ENCODE measurements at regions not wholly inside any gene's neighbourhood (a gene's known extent, or its start where the extent isn't known, plus 50 kb on each side); places are given as distances from the start of the nearest gene placed in this dataset.

- H3K9me3 ChIP-seq (ENCODE audit: insufficient read depth, low read length), result no peaks in the 10 kb centered on the region
- H3K4me3 ChIP-seq (ENCODE audit: low read length), result no peak overlapping the region
- no peak overlapping the region for H3K9ac ChIP-seq (ENCODE audit: low read length)
- no peak overlapping the region for H3K27ac ChIP-seq (ENCODE audit: low read length)
- no peak overlapping the region for H2AFZ ChIP-seq (ENCODE audit: low read depth, low read length)
- H4K20me1 ChIP-seq (ENCODE audit: insufficient read depth, low read length), result no peaks in the 10 kb centered on the region
- no peaks in the 10 kb centered on the region for H3K79me2 ChIP-seq (ENCODE audit: low read length)
- TF ChIP-seq, protein P1, sequence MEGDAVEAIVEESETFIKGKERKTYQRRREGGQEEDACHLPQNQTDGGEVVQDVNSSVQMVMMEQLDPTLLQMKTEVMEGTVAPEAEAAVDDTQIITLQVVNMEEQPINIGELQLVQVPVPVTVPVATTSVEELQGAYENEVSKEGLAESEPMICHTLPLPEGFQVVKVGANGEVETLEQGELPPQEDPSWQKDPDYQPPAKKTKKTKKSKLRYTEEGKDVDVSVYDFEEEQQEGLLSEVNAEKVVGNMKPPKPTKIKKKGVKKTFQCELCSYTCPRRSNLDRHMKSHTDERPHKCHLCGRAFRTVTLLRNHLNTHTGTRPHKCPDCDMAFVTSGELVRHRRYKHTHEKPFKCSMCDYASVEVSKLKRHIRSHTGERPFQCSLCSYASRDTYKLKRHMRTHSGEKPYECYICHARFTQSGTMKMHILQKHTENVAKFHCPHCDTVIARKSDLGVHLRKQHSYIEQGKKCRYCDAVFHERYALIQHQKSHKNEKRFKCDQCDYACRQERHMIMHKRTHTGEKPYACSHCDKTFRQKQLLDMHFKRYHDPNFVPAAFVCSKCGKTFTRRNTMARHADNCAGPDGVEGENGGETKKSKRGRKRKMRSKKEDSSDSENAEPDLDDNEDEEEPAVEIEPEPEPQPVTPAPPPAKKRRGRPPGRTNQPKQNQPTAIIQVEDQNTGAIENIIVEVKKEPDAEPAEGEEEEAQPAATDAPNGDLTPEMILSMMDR (IDR thresholded peaks at IDR 0.05; ENCODE audit: low read depth, low read length), result no peak
- TF ChIP-seq EZH2phosphoT487 (IDR thresholded peaks at IDR 0.05; ENCODE audit: low read depth), result no peak
- H3K4me2 ChIP-seq (ENCODE audit: low read length), result no peak overlapping the region
- H3K36me3 ChIP-seq (replicated peaks; ENCODE audit: low read depth, low read length), result no peaks in the 10 kb centered on the region
- H3K27me3 ChIP-seq (ENCODE audit: low read depth, low read length), result no peaks in the 10 kb centered on the region
- H3K4me1 ChIP-seq (ENCODE audit: low read length), result peaks cover 9% of the 10 kb centered on the region; the same call in 1 of the 2 replicates
These were observed 1092.3 kb upstream of the NXPH2 start for GRCh38 chr2:139872503-139872902.

- Histone ChIP-seq H3K27ac (ENCODE audit: low read length) (no peak overlapping the region), H3K4me2 (ENCODE audit: low read length) (no peak overlapping the region), H3K9me3 (ENCODE audit: insufficient read depth, low read length) (no peaks in the 10 kb centered on the region), H2AFZ (ENCODE audit: low read depth, low read length) (no peak overlapping the region), H3K79me2 (ENCODE audit: low read length) (no peaks in the 10 kb centered on the region), H3K9ac (ENCODE audit: low read length) (no peak overlapping the region), H4K20me1 (ENCODE audit: insufficient read depth, low read length) (no peaks in the 10 kb centered on the region), H3K36me3 (replicated peaks; ENCODE audit: low read depth, low read length) (no peaks in the 10 kb centered on the region), H3K4me3 (ENCODE audit: low read length) (no peak overlapping the region), H3K27me3 (ENCODE audit: low read depth, low read length) (no peaks in the 10 kb centered on the region), H3K4me1 (ENCODE audit: low read length) (peaks cover 9% of the 10 kb centered on the region; the same call in 1 of the 2 replicates)
- TF ChIP-seq EZH2phosphoT487 (IDR thresholded peaks at IDR 0.05; ENCODE audit: low read depth), result no peak
- TF ChIP-seq, protein P1 (IDR thresholded peaks at IDR 0.05; ENCODE audit: low read depth, low read length), result no peak
These were observed 1091.8 kb upstream of the NXPH2 start for GRCh38 chr2:139872032-139872431.

DNA sequence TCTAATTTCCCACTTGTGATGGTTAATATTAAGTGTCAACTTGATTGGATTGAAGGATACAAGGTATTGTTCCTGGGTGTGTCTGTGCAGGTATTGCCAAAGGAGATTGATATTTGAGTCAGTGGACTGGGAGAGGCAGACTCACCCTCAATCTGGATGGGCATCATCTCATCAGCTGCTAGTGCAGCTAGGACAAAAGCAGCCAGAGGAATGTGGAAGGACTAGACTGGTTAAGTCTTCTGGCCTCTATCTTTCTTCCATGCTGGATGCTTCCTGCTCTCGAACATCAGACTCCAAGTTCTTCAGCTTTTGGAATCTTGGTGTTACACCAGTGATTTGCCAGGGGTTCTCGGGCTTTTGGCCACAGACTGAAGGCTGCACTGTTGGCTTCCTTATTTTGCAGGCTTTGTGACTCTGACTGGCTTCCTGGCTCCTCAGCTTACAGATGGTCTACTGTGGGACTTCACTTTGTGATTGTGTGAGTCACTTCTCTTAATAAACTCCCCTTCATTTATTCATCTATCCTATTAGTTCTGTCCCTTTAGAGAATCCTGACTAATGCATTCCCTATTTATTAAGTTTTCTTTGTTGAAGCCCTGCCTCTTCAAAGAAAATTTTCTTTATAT is 1087.5 kb upstream of the NXPH2 start:
- no peaks in the 10 kb centered on the region for H3K27me3 ChIP-seq (ENCODE audit: low read depth, low read length)
- no peaks in the 10 kb centered on the region for H3K9me3 ChIP-seq (ENCODE audit: insufficient read depth, low read length)
- H3K4me2 ChIP-seq (ENCODE audit: low read length), result no peak overlapping the region
- no peaks in the 10 kb centered on the region for H3K36me3 ChIP-seq (replicated peaks; ENCODE audit: low read depth, low read length)
- peak overlapping the region; percentile 27; the same call in 1 of the 2 replicates for H2AFZ ChIP-seq (ENCODE audit: low read depth, low read length)
- no peak overlapping the region for H3K9ac ChIP-seq (ENCODE audit: low read length)
- H3K4me3 ChIP-seq (ENCODE audit: low read length), result no peak overlapping the region
- no peak overlapping the region for H3K27ac ChIP-seq (ENCODE audit: low read length)
- peaks cover 3% of the 10 kb centered on the region; the same call in 1 of the 2 replicates for H3K4me1 ChIP-seq (ENCODE audit: low read length)
- H3K79me2 ChIP-seq (ENCODE audit: low read length), result no peaks in the 10 kb centered on the region
- TF ChIP-seq EZH2phosphoT487 (IDR thresholded peaks at IDR 0.05; ENCODE audit: low read depth), result no peak
- TF ChIP-seq, protein P1 (IDR thresholded peaks at IDR 0.05; ENCODE audit: low read depth, low read length), result no peak
- no peaks in the 10 kb centered on the region for H4K20me1 ChIP-seq (ENCODE audit: insufficient read depth, low read length)

DNA sequence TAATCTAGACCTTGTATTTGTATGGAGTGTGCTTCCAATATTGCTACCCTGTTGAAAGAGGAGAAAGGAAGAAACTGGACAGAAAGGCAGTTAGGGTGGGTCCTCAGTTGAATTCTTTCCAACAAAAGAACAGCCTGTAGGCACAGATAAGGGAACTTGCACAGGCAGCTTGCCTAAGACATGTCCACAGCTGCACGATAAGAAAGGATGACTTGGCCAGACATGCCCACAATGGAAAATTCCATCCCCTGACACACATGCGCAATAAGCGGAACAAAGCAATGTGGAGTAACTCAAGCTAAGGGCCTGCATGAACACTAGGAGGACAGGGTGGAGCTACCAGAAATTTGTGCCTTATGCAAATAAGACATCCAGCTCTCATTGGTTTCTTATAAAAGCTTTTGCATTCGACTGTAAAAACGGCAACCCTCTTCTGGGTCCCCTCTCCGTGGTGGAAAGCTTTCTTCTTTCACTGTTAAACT is 1084.7 kb upstream of the NXPH2 start:
- Histone ChIP-seq H3K36me3 (replicated peaks; ENCODE audit: low read depth, low read length) (no peaks in the 10 kb centered on the region), H3K9ac (ENCODE audit: low read length) (no peak overlapping the region), H3K79me2 (ENCODE audit: low read length) (no peaks in the 10 kb centered on the region), H3K27me3 (ENCODE audit: low read depth, low read length) (no peaks in the 10 kb centered on the region), H4K20me1 (ENCODE audit: insufficient read depth, low read length) (no peaks in the 10 kb centered on the region), H3K27ac (ENCODE audit: low read length) (no peak overlapping the region), H3K4me1 (ENCODE audit: low read length) (peaks cover 3% of the 10 kb centered on the region; the same call in 1 of the 2 replicates), H3K4me2 (ENCODE audit: low read length) (no peak overlapping the region), H3K9me3 (ENCODE audit: insufficient read depth, low read length) (no peaks in the 10 kb centered on the region), H2AFZ (ENCODE audit: low read depth, low read length) (no peak overlapping the region), H3K4me3 (ENCODE audit: low read length) (no peak overlapping the region)
- no peak for TF ChIP-seq EZH2phosphoT487 (IDR thresholded peaks at IDR 0.05; ENCODE audit: low read depth)
- TF ChIP-seq, protein P1 (IDR thresholded peaks at IDR 0.05; ENCODE audit: low read depth, low read length), result no peak

Measured in OCI-LY3 (cell line).